Lung (tissue), 11 donors: ENCODE measurements at regions not wholly inside any gene's neighbourhood (a gene's known extent, or its start where the extent isn't known, plus 50 kb on each side); places are given as distances from the start of the nearest gene placed in this dataset.

Experiments used
- ATAC-seq: fragments of 200-7000 bp; cut with Tn5 transposase; one replicate; pipeline ENCODE4 v1.9.1; 2020; ENCODE audit warnings: moderate number of reproducible peaks; ENCODE audit not compliant: insufficient read depth, low FRiP score
- DNase-seq, 3 donors: peaks; one replicate each; pipeline ENCODE4 v3.0.0-alpha.2; 2013 to 2017
- H3K27ac ChIP-seq, 2 donors: one replicate each; pipeline ENCODE4 v1.5.1; 2013; ENCODE audit warnings: mild to moderate bottlenecking in 2 of 2, moderate library complexity in 2 of 2, control low read depth in 1 of 2, inconsistent platforms in 1 of 2, low read depth in 1 of 2, low read length in 1 of 2
- H3K27me3 ChIP-seq, 3 donors: one replicate each; pipeline ENCODE4 v1.5.1; 2013; ENCODE audit warnings: low read length in 2 of 3; ENCODE audit not compliant: control insufficient read depth in 3 of 3, insufficient read depth in 3 of 3
- H3K36me3 ChIP-seq, 4 donors: one replicate each; pipeline ENCODE4 v1.5.1; 2013; ENCODE audit warnings: low read length in 4 of 4, mild to moderate bottlenecking in 1 of 4, moderate library complexity in 1 of 4; ENCODE audit not compliant: control insufficient read depth in 4 of 4, insufficient read depth in 4 of 4
- H3K4me1 ChIP-seq, 5 donors: one replicate each; pipeline ENCODE4 v1.5.1; 2013; ENCODE audit warnings: low read length in 5 of 5, mild to moderate bottlenecking in 2 of 5, moderate library complexity in 1 of 5; ENCODE audit not compliant: control insufficient read depth in 5 of 5, insufficient read depth in 5 of 5
- H3K4me3 ChIP-seq: one replicate; pipeline ENCODE4 v1.5.1; 2013; ENCODE audit warnings: mild to moderate bottlenecking, control low read depth, moderate library complexity
- H3K9ac ChIP-seq, 2 donors: one replicate each; pipeline ENCODE4 v1.5.1; 2013; ENCODE audit warnings: low read length in 2 of 2, control low read depth in 1 of 2; ENCODE audit not compliant: insufficient read depth in 1 of 2
- H3K9me3 ChIP-seq, 4 donors: one replicate each; pipeline ENCODE4 v1.5.1; 2013; ENCODE audit warnings: low read length in 3 of 4, mild to moderate bottlenecking in 1 of 4, moderate library complexity in 1 of 4; ENCODE audit not compliant: control insufficient read depth in 4 of 4, insufficient read depth in 3 of 4
- CTCF ChIP-seq: IDR thresholded peaks from 2 replicates; pipeline ENCODE4 v1.5.1; 2012; ENCODE audit warnings: mild to moderate bottlenecking; ENCODE audit errors: control extremely low read depth, extremely low read depth
- WGBS, 2 donors: extraction: QIAGEN DNeasy Blood & Tissue Kit; methylation state at CpG; one replicate each; pipeline ENCODE4 v1.1.7; 2013; 5-methylcytosine and 5-hydroxymethylcytosine counted together
- donor health status: control.
- donor health status: control.
- donor health status: Bipolar disorder and iron deficiency.
- donor health status: healthy.
- donor health status: DM: yes; HTN: yes; CAD: no.

- no peak for TF ChIP-seq CTCF
- 86 to 95% methylated on average over 7 of the region's 7 CpGs for WGBS, 2 donors
- peaks cover 0 to 3% (median 0%) of the 10 kb centered on the region in 4 donors for H3K9me3 ChIP-seq
Measured at GRCh38 chr5:87029951-87030350, 237.7 kb upstream of the RASA1 start.

DNA sequence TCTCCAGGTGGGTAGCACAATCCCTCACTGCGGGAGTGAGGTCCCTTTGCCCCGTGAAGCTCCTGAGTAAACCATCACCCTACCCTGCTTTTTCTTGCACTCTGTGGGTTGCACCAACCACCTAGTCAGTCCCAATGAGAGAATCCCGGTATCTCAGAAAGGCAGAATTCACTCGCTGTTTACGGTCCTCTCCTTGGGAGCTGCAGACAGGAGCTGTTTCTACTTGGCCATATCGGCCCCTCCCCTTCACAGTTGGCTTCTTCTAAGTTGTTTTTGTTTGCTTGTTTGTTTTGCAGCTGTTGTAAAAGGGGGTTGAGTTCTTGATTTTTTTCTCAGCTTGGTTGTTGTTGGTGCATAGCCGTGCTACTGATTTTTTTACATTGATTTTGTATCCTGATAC, 237.0 kb upstream of the RASA1 start:
- no peak for TF ChIP-seq CTCF
- no peak for ATAC-seq
- no peak overlapping the region for H3K4me3 ChIP-seq
- no peaks in the 10 kb centered on the region for H3K27me3 ChIP-seq
- H3K36me3 ChIP-seq = no peaks in the 10 kb centered on the region
- no peak overlapping the region for H3K9ac ChIP-seq
- H3K4me1 ChIP-seq = no peaks in the 10 kb centered on the region
- 87 to 90% methylated on average over 7 of the region's 7 CpGs for WGBS, 2 donors
- no peak for DNase-seq
- no peak overlapping the region for H3K27ac ChIP-seq
- H3K9me3 ChIP-seq = peaks cover 0 to 3% (median 0%) of the 10 kb centered on the region in 4 donors

More at GRCh38 chr5:87029951-87030350, 237.7 kb upstream of the RASA1 start:
- no peak overlapping the region for H3K9ac ChIP-seq
- H3K4me1 ChIP-seq = no peaks in the 10 kb centered on the region
- ATAC-seq (no peak), DNase-seq (no peak)
- H3K36me3 ChIP-seq = no peaks in the 10 kb centered on the region
- H3K27ac ChIP-seq = no peak overlapping the region
- H3K27me3 ChIP-seq = no peaks in the 10 kb centered on the region
- no peak overlapping the region for H3K4me3 ChIP-seq

DNA sequence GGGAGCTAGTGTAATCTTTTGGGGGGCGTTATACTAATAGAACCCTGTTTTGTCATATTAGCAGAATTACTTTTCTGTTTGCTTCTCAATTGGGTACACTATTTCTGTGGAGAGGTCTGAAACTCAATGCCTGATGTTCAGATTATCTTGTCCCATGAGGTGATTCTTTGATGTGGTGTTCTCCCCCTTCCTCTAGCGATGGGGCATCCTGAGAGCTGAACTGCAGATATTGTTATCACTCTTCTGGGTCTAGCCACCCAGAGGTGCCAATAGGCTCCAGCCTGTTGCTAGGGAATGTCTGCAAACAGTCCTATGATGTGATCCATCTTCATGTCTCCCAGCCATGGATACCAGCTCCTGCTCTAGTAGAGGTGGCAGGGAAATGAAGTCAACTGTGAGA, 233.1 kb upstream of the RASA1 start:
- ATAC-seq (no peak), DNase-seq (no peak)
- H3K4me1 ChIP-seq = no peaks in the 10 kb centered on the region
- H3K4me3 ChIP-seq = no peak overlapping the region
- WGBS, 2 donors = 86 to 87% methylated on average over 2 of the region's 2 CpGs
- H3K36me3 ChIP-seq = no peaks in the 10 kb centered on the region
- H3K9me3 ChIP-seq = peaks cover 0 to 1% (median 0%) of the 10 kb centered on the region in 4 donors
- H3K27ac ChIP-seq = no peak overlapping the region
- TF ChIP-seq CTCF = no peak
- H3K9ac ChIP-seq = no peak overlapping the region
- H3K27me3 ChIP-seq = no peaks in the 10 kb centered on the region

GRCh38 chr5:87042554-87042953, 225.1 kb upstream of the RASA1 start:
- no peak for TF ChIP-seq CTCF
- ATAC-seq = no peak
- no peak for DNase-seq

More at GRCh38 chr5:87042554-87042953, 225.1 kb upstream of the RASA1 start:
- Histone ChIP-seq H3K4me1 (no peaks in the 10 kb centered on the region), H3K4me3 (no peak overlapping the region), H3K27ac (no peak overlapping the region), H3K36me3 (no peaks in the 10 kb centered on the region), H3K27me3 (no peaks in the 10 kb centered on the region), H3K9me3 (peaks cover 0 to 2% (median 0%) of the 10 kb centered on the region in 4 donors), H3K9ac (no peak overlapping the region)
- 89 to 96% methylated on average over 7 of the region's 7 CpGs for WGBS, 2 donors
